ENCODE measurements at regions not wholly inside any gene's neighbourhood (a gene's known extent, or its start where the extent isn't known, plus 50 kb on each side); places are given as distances from the start of the nearest gene placed in this dataset.

DNA sequence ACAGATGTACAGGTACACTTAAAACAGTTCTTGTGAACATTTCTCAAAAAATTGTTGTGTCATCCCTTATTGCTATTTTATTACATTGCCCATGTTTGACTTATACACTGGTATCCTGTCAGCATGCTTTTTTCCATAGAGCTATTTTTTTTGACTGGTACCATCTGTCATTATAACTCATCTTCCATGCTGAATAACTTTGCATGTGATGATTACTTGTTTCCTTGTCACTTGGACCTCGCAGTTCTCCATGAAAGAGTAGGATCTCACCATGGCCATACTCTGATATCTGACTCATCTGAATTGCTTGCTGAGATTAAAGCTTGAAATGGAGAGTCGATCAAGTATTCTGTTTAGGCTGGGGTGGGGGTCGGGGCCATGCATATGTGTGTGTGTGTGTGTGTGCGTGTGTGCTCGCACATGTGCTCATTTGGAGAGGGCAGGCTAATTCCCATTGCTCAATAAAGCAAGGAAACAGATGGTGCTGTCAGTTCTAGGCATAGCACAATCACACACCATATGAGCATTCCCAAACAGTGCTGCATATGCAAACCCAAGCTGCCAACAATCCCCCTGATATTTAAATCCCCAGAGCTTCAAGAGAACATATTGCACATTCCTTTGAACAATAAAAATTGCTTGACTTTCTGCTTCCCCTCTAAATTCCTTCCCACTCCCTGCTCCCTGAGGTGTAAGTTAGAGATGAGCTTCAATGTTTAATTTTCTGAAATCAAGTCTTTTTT, 62.9 kb downstream of the NHLRC3 start:
- no peak overlapping the region for H3K4me3 ChIP-seq (ENCODE audit: low read depth, poor library complexity, severe bottlenecking)
- intact Hi-C loops (cut with DNase I; ENCODE audit: low total_unique reads): no loop called here
- DNase-seq (ENCODE audit: low spot score in 2 of 2): no peak
- TF ChIP-seq CTCF (IDR thresholded peaks at IDR 0.05) (no peak), POLR2A (IDR thresholded peaks at IDR 0.05) (no peak)
- 53 to 64% methylated on average over 5 of the region's 5 CpGs for WGBS, 2 donors

DNA sequence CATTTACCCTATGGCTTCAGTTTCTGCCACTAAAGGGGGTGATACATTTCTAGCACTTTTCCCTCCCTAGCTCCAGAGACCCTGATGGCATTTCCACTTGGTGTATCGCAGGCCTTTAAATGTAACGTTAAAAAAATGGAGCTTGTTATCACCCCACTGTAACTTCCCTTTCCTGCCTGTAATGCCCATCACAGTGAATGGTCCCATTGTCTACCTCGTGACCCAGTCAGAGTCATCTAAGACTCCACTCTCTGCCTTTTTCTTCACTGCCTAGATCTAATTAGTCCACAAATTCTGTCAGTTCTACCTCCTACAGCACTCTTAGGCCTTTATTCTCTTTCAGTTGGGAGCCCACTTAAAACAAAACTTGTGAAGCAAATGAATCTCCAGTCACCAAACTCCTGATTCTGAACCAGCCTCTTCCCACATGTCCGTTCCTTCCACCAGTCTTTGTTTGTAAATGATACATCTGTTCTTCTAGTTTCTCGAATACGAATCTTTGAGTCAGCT, 64.8 kb downstream of the NHLRC3 start:
- 81 to 85% methylated on average over 6 of the region's 6 CpGs for WGBS, 2 donors
- H3K4me3 ChIP-seq (ENCODE audit: low read depth, poor library complexity, severe bottlenecking): no peak overlapping the region
- no peak for DNase-seq (ENCODE audit: low spot score in 2 of 2)
- no peak for TF ChIP-seq POLR2A (IDR thresholded peaks at IDR 0.05)
- TF ChIP-seq CTCF (IDR thresholded peaks at IDR 0.05): no peak
- intact Hi-C loops (cut with DNase I; ENCODE audit: low total_unique reads): no loop called here

GRCh38 chr13:39105110-39105509, 66.9 kb downstream of the NHLRC3 start:
- TF ChIP-seq CTCF (IDR thresholded peaks at IDR 0.05) (no peak), POLR2A (IDR thresholded peaks at IDR 0.05) (no peak)
- 21% methylated on average over 1 of the region's 1 CpG for WGBS, 2 donors
- H3K4me3 ChIP-seq (ENCODE audit: low read depth, poor library complexity, severe bottlenecking): no peak overlapping the region
- intact Hi-C loops (cut with DNase I; ENCODE audit: low total_unique reads): no loop called here
- DNase-seq (ENCODE audit: low spot score in 2 of 2): no peak

GRCh38 chr13:39106216-39107005, 68.2 kb downstream of the NHLRC3 start:
- no peak overlapping the region for H3K4me3 ChIP-seq (ENCODE audit: low read depth, poor library complexity, severe bottlenecking)
- WGBS, 2 donors: 77 to 87% methylated on average over 8 of the region's 8 CpGs
- no peak for TF ChIP-seq POLR2A (IDR thresholded peaks at IDR 0.05)
- no peak for TF ChIP-seq CTCF (IDR thresholded peaks at IDR 0.05)
- no peak for DNase-seq (ENCODE audit: low spot score in 2 of 2)
- intact Hi-C loops (cut with DNase I; ENCODE audit: low total_unique reads): no loop called here

DNA sequence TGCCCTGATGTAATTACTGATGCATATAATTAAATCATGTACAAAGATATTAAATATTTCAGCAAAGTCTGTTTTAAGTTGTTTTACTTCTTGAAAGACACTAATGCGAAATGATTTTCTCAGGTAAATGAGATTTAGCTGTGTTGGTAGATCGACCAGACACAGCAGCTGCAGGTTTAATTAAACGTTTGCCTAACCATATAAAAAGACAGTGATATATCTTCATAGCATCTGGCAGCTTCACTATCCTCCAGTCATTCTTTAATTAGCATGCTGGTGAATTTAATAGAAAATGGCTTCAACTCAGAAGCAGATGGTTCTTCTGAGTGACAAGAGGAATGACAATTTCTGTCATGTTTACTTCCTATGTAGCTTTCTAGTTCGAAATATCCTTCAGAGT, 69.3 kb downstream of the NHLRC3 start:
- intact Hi-C loops (cut with DNase I; ENCODE audit: low total_unique reads): no loop called here
- no peak for DNase-seq (ENCODE audit: low spot score in 2 of 2)
- no peak overlapping the region for H3K4me3 ChIP-seq (ENCODE audit: low read depth, poor library complexity, severe bottlenecking)
- no peak for TF ChIP-seq POLR2A (IDR thresholded peaks at IDR 0.05)
- no peak for TF ChIP-seq CTCF (IDR thresholded peaks at IDR 0.05)
- 61 to 63% methylated on average over 4 of the region's 4 CpGs for WGBS, 2 donors
